Peyer's patch (tissue), 4 donors: ENCODE measurements at regions not wholly inside any gene's neighbourhood (a gene's known extent, or its start where the extent isn't known, plus 50 kb on each side); places are given as distances from the start of the nearest gene placed in this dataset.

Experiments
- DNase-seq, 3 donors: peaks; one replicate each; pipeline ENCODE4 v3.0.0-alpha.2; 2017 to 2019
- H3K27ac ChIP-seq, 4 donors: fragments of 200-600 bp; sonication (generic); one replicate each; pipeline ENCODE4 v1.5.1; 2016 to 2019
- H3K27me3 ChIP-seq, 2 donors: fragments of 200-600 bp; sonication (generic); one replicate each; pipeline ENCODE4 v1.5.1; 2019
- H3K36me3 ChIP-seq, 3 donors: fragments of 200-600 bp; sonication (generic); one replicate each; pipeline ENCODE4 v1.5.1; 2016 to 2019
- H3K4me1 ChIP-seq, 4 donors: fragments of 200-600 bp; sonication (generic); one replicate each; pipeline ENCODE4 v1.5.1; 2016 to 2019
- H3K4me3 ChIP-seq, 4 donors: fragments of 200-600 bp; sonication (generic); 1 replicate in 3 of 4; 2 replicates in 1 of 4; pipeline ENCODE4 v1.5.1; 2016 to 2019; ENCODE audit warnings: mild to moderate bottlenecking in 1 of 4
- H3K9me3 ChIP-seq, 4 donors: fragments of 200-600 bp; sonication (generic); one replicate each; pipeline ENCODE4 v1.5.1; 2016 to 2019; ENCODE audit warnings: mild to moderate bottlenecking in 1 of 4
- CTCF ChIP-seq, 6 experiments: fragments of 450-650 bp in 4 of 6; fragments of 200-600 bp in 2 of 6; sonication (generic) in 1 of 6; IDR thresholded peaks; one replicate each; pipeline ENCODE4 v1.5.1; 2017 to 2019; ENCODE audit warnings: antibody characterized with exemption in 6 of 6, mild to moderate bottlenecking in 3 of 6, moderate library complexity in 1 of 6
- POLR2A ChIP-seq, 2 donors: fragments of 450-650 bp; IDR thresholded peaks; one replicate each; pipeline ENCODE4 v1.5.1; 2017; ENCODE audit warnings: antibody characterized with exemption in 2 of 2, mild to moderate bottlenecking in 2 of 2, moderate library complexity in 2 of 2

GRCh38 chr5:66520854-66521253 is 75.3 kb upstream of the MAST4 start:
- Histone ChIP-seq H3K27ac (no peak overlapping the region), H3K4me1 (no peaks in the 10 kb centered on the region), H3K4me3 (no peak overlapping the region), H3K36me3 (no peaks in the 10 kb centered on the region), H3K9me3 (peaks cover 0 to 3% (median 0%) of the 10 kb centered on the region in 4 donors), H3K27me3 (no peaks in the 10 kb centered on the region)
- TF ChIP-seq POLR2A (IDR thresholded peaks at IDR 0.05) (no peak), CTCF (IDR thresholded peaks at IDR 0.05) (no peak)
- no peak for DNase-seq

- Histone ChIP-seq H3K27me3 (no peaks in the 10 kb centered on the region), H3K36me3 (no peaks in the 10 kb centered on the region), H3K4me3 (no peak overlapping the region), H3K27ac (no peak overlapping the region), H3K9me3 (no peaks in the 10 kb centered on the region), H3K4me1 (no peaks in the 10 kb centered on the region)
- no peak for TF ChIP-seq POLR2A (IDR thresholded peaks at IDR 0.05)
- DNase-seq: no peak
Measured at GRCh38 chr5:66527478-66528035, 68.6 kb upstream of the MAST4 start.

GRCh38 chr5:66529182-66529581 is 67.0 kb upstream of the MAST4 start:
- DNase-seq: peak in 1 of 3 donors; percentile 55
- no peaks in the 10 kb centered on the region for H3K27me3 ChIP-seq
- H3K9me3 ChIP-seq: no peaks in the 10 kb centered on the region
- H3K36me3 ChIP-seq: no peaks in the 10 kb centered on the region
- H3K4me1 ChIP-seq: no peaks in the 10 kb centered on the region
- no peak for TF ChIP-seq CTCF (IDR thresholded peaks at IDR 0.05)
- H3K27ac ChIP-seq: no peak overlapping the region
- no peak overlapping the region for H3K4me3 ChIP-seq

GRCh38 chr5:66529704-66530103 is 66.5 kb upstream of the MAST4 start:
- Histone ChIP-seq H3K27ac (no peak overlapping the region), H3K4me1 (no peaks in the 10 kb centered on the region), H3K9me3 (no peaks in the 10 kb centered on the region), H3K27me3 (no peaks in the 10 kb centered on the region), H3K36me3 (no peaks in the 10 kb centered on the region), H3K4me3 (no peak overlapping the region)
- DNase-seq: no peak
- no peak for TF ChIP-seq CTCF (IDR thresholded peaks at IDR 0.05)

- H3K4me3 ChIP-seq: no peak overlapping the region
- no peak for DNase-seq
- H3K4me1 ChIP-seq: no peaks in the 10 kb centered on the region
- no peaks in the 10 kb centered on the region for H3K9me3 ChIP-seq
- H3K27ac ChIP-seq: no peak overlapping the region
- H3K36me3 ChIP-seq: no peaks in the 10 kb centered on the region
- no peaks in the 10 kb centered on the region for H3K27me3 ChIP-seq
- TF ChIP-seq CTCF (IDR thresholded peaks at IDR 0.05): no peak
- no peak for TF ChIP-seq POLR2A (IDR thresholded peaks at IDR 0.05)
Measured at GRCh38 chr5:66538126-66538525, 58.1 kb upstream of the MAST4 start.

- TF ChIP-seq POLR2A (IDR thresholded peaks at IDR 0.05) (no peak), CTCF (IDR thresholded peaks at IDR 0.05) (no peak)
- Histone ChIP-seq H3K4me3 (no peak overlapping the region), H3K27me3 (no peaks in the 10 kb centered on the region), H3K9me3 (no peaks in the 10 kb centered on the region), H3K36me3 (no peaks in the 10 kb centered on the region), H3K4me1 (no peaks in the 10 kb centered on the region), H3K27ac (no peak overlapping the region)
- no peak for DNase-seq
Measured at GRCh38 chr5:66538531-66538930, 57.7 kb upstream of the MAST4 start.
